GM21526 (cell line): ENCODE measurements at regions not wholly inside any gene's neighbourhood (a gene's known extent, or its start where the extent isn't known, plus 50 kb on each side); places are given as distances from the start of the nearest gene placed in this dataset.

ENCODE experiments used
- ATAC-seq: cut with Tn5 transposase; IDR thresholded peaks from one replicate; pipeline ENCODE4 v1.9.1; 2021; ENCODE audit warnings: moderate library complexity; ENCODE audit not compliant: unreplicated experiment, low FRiP score

GRCh38 chr3:153069598-153070510 lies 92.2 kb upstream of the RAP2B start:
- no peak for ATAC-seq

GRCh38 chr3:153070511-153070868 lies 91.5 kb upstream of the RAP2B start:
- no peak for ATAC-seq

DNA sequence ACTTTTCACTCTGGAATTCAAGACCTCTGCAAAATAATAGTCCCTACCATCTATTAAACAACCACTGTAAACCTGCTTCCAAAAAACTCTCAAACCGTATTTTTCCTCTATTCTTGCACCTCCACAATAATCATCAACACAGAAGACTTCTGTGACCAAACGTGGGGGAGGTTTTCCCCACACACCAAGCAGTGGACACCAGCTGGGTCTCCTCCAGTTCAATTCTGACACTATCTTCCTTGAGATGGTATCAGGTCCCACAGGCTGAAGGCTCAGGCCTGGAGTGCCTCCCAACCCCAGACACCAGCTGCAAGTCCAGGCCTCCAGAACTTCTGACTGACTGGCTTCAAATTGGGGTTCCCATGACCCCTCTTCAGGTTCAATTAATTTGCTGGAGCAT lies 89.6 kb upstream of the RAP2B start:
- no peak for ATAC-seq

DNA sequence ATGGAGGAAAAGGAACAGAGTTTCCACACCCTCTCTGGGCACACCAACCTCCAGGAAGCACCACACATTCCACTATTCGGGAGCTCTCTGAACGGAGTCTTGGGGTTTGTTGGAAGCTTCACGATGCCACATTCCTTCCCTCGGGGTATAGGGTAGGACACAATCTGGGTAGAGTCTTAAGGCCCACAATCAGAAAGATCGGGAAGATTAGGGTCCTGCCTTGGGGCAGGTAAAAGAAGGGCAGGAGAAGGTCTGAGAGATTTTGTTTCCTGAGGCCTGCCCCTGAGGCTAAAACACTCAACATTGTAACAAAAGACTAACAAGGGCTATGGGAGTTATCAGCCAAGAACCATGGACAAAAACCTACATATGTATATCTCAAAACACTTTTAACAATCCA lies 89.2 kb upstream of the RAP2B start:
- ATAC-seq = no peak

- no peak for ATAC-seq
Observed at GRCh38 chr3:153073636-153074035, 88.4 kb upstream of the RAP2B start.

- no peak for ATAC-seq
Observed at GRCh38 chr3:153078826-153079225, 83.2 kb upstream of the RAP2B start.

- ATAC-seq = no peak
Observed at GRCh38 chr3:153079386-153079785, 82.6 kb upstream of the RAP2B start.

DNA sequence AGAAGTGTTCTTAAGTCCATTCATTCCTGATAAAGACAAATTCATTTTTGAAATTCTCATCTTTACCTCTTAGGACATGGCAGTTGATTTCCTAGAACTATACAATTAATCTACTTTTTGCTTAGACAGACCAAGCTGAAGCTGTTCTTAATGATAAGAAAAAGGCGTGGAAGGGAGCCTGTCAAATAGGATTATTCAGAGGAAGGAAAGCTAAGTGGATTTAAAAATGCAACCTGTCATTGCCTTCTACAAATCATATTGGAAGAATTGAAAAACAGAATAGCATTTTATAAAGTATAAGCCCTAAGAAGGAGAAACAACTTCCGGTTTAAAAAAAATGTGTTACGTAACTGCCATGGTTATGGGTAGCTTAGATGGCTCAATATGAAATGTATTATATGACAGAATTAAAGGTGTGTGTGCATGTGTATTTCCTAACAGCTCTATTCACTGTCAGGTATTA lies 81.2 kb upstream of the RAP2B start:
- ATAC-seq = no peak

GRCh38 chr3:153084431-153084830 lies 77.6 kb upstream of the RAP2B start:
- ATAC-seq = no peak

- ATAC-seq = no peak
Observed at GRCh38 chr3:153087595-153088566, 74.1 kb upstream of the RAP2B start.

DNA sequence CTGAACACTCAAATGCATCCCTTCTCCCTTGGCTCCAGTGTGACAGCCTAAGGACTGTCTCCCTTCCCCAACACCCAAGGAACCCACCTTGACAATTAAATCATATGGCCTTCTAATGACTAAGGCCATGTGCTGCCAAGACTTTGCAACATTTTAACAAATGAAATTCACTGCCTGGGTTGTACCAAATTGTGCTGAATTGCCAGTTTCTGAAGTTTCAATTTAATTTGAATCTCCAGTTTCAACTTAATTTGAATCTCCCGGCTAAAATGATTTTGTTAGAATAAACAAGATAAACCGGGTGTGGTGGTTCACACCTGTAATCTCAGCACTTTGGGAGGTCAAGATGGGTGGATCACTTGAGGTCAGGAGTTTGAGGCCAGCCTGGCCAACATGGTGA lies 72.4 kb upstream of the RAP2B start:
- no peak for ATAC-seq

GRCh38 chr3:153090973-153091372 lies 71.1 kb upstream of the RAP2B start:
- ATAC-seq = peak; percentile 53

DNA sequence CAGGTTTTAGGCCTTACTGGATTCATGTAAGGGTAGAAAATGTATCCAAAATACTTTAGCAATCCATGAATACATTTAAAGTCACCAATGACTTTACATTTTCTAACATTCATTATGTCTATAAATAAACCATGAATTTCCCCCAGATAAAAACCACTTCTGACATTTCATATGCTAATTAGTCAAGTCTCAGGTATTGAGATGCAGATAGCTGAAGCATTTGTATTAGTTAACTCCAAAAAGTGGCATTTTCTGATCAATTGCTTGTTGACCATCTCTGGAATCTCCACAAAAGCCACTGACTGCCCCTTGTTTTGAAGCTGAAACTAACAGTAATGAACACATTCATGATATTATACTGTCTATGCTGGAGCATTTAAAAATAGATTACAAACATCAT lies 68.4 kb upstream of the RAP2B start:
- no peak for ATAC-seq

- no peak for ATAC-seq
Observed at GRCh38 chr3:153094386-153094785, 67.6 kb upstream of the RAP2B start.

GRCh38 chr3:153095441-153095840 lies 66.6 kb upstream of the RAP2B start:
- no peak for ATAC-seq

GRCh38 chr3:153096731-153097131 lies 65.3 kb upstream of the RAP2B start:
- no peak for ATAC-seq

DNA sequence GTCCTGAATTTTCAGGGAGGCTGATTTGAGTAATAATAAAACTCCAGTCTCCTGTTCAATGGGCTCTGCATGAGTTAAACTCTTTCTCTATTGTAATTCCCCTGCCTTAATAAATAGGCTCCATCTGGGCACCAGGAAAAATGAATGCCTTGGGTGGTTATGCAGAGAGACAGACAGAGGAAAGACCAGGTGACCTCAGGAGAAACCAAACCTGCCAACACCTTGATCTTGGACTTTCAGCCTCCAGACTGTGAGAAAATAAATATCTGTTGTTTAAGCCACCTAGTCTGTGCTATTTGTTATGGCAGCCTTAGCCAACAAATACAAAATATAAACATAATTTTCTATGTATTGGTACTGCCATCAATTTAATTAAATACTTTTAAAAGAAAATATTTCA lies 64.8 kb upstream of the RAP2B start:
- ATAC-seq = no peak

GRCh38 chr3:153099131-153099530 lies 62.9 kb upstream of the RAP2B start:
- ATAC-seq = no peak

GRCh38 chr3:153103406-153103945 lies 58.5 kb upstream of the RAP2B start:
- ATAC-seq = no peak

DNA sequence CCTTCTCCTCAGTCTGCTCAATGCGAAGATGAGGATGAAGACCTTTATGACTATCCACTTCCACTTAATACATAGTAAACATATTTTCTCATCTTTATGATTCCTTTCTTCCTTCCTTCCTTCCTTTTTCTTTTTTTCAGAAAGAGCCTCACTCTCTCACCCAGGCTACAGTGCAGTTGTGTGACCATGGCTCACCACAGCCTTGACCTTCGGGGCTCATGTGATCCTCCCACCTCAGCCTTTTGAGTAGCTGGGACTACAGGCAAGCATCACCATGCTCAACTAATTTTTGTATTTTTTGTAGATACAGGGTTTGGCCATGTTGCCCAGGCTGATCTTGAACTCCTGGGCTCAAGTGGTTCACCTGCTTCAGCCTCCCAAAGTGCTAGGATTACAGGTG lies 52.0 kb upstream of the RAP2B start:
- ATAC-seq = no peak

DNA sequence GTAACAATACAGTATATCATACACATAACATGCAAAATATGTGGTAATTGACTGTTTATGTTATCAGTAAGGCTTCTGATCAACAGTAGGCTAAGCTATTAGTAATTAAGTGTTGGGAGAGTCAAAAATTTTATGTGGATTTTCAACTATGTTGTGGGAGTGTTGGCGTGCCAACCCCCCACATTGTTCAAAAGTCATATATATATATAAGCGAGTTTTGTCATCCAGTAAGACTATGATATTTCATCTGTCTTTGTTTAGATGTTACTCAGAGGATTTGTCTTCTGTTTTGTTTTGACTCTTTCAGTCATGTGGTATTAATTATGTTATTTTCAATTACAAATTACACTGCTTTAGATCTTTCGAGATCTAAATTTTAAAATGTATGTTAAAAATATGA lies 51.0 kb upstream of the RAP2B start:
- no peak for ATAC-seq
